ENCODE measurements at regions not wholly inside any gene's neighbourhood (a gene's known extent, or its start where the extent isn't known, plus 50 kb on each side); places are given as distances from the start of the nearest gene placed in this dataset.

DNA sequence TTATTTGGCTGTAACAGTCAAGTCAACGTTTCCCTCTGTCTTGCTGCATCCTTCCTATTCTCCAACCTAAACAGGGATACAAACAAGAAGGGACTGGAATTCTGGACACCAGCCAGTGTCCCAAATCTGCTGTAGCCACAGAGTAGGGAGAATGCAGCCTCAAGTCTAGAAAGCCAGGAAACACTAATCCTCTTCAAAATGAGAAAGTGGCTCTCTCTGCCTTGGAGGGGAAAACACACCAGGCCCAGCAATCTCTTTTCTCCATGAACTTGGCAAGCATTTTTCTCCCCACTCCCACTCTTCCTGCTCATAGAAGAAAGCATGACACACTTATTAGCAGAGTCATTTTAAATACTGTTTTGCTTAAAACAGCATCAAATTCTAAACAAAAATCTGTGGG is 781.7 kb downstream of the SQOR start:
- TF ChIP-seq SMC3 (IDR thresholded peaks at IDR 0.05; ENCODE audit: borderline replicate concordance, low read length) (no peak), RBBP5 (conservative IDR thresholded peaks at IDR 0.05) (no peak), YY1 (IDR thresholded peaks at IDR 0.05; ENCODE audit: low read depth, low read length) (no peak), TCF7 (IDR thresholded peaks at IDR 0.05; ENCODE audit: borderline replicate concordance) (no peak), EZH2 (IDR thresholded peaks at IDR 0.05; ENCODE audit: borderline replicate concordance, control insufficient read depth, low read depth, low read length) (no peak), ZNF384 (IDR thresholded peaks at IDR 0.05; ENCODE audit: borderline replicate concordance, low read depth, low read length) (no peak)
- TF ChIP-seq, protein P1, sequence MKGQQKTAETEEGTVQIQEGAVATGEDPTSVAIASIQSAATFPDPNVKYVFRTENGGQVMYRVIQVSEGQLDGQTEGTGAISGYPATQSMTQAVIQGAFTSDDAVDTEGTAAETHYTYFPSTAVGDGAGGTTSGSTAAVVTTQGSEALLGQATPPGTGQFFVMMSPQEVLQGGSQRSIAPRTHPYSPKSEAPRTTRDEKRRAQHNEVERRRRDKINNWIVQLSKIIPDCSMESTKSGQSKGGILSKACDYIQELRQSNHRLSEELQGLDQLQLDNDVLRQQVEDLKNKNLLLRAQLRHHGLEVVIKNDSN (IDR thresholded peaks at IDR 0.05; ENCODE audit: borderline replicate concordance, extremely low read length, insufficient read depth, low read depth, low read length): no peak

Measured in GM12878 (cell line).